ENCODE measurements at regions not wholly inside any gene's neighbourhood (a gene's known extent, or its start where the extent isn't known, plus 50 kb on each side); places are given as distances from the start of the nearest gene placed in this dataset.

DNA sequence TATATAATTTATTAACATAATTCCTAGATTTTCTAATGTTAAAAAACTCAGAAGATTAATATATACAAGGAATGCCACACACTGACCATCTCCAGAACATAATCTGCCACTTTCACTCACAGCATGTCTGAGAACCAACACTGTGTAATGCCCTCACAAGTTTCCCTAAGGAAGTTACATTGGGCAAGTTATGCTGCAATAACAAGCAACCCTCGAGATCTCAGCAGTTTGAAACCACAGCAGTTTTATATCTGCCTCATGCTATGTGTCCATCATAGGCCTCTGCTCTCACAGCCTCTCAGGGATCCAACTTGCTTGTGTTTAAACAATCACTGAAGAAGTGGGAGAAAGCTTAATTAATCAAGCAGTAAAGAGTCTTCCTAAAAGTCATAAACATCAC lies 250.0 kb upstream of the SLC7A11 start:
- Histone ChIP-seq H3K27ac (ENCODE audit: insufficient read depth, low read depth, low read length) (no peak overlapping the region), H3K4me1 (ENCODE audit: control insufficient read depth, extremely low read depth, insufficient read depth, low read length) (no peaks in the 10 kb centered on the region), H4K20me1 (replicated peaks; ENCODE audit: control insufficient read depth, extremely low read depth, insufficient read depth, low read length) (no peaks in the 10 kb centered on the region), H2AFZ (ENCODE audit: low read depth, low read length) (no peak overlapping the region), H3K79me2 (ENCODE audit: control insufficient read depth, insufficient read depth, low read length) (no peaks in the 10 kb centered on the region), H3K4me2 (ENCODE audit: insufficient read depth, low read length) (no peak overlapping the region), H3K4me3 (replicated peaks in 1 of 3; ENCODE audit: insufficient read depth in 1 of 3, low read depth in 1 of 3, low read length in 3 of 3) (no peak overlapping the region), H3K9ac (replicated peaks; ENCODE audit: extremely low read depth, insufficient read depth, low read length) (no peak overlapping the region), H3K9me3 (replicated peaks; ENCODE audit: control insufficient read depth, insufficient read depth, low read length) (no peaks in the 10 kb centered on the region), H3K27me3 (ENCODE audit: control insufficient read depth in 2 of 2, insufficient read depth in 2 of 2, low read length in 2 of 2) (no peaks in the 10 kb centered on the region), H3K9me1 (replicated peaks; ENCODE audit: control insufficient read depth, extremely low read depth, insufficient read depth, low read length) (no peaks in the 10 kb centered on the region), H3K36me3 (ENCODE audit: control insufficient read depth in 2 of 2, extremely low read depth in 1 of 2, insufficient read depth in 2 of 2, low read length in 2 of 2) (no peaks in the 10 kb centered on the region)
- ChIA-PET CTCF (interaction anchor here (0.9 to 2.3 kb wide), 2 partner anchors 16 to 379 kb away, joined by 3 to 8 read pairs; no protein-coding TSS in a partner anchor), POLR2A (no interaction called here)
- DNase-seq (ENCODE audit: low read depth, low spot score) (no peak), FAIRE-seq (no peak)
- intact Hi-C loops (cut with micrococcal nuclease) (no loop called here), dilution Hi-C loops (cut with MboI; ENCODE audit: extremely low pct_ligation_motif_present, low sequenced_read_pairs) (no loop called here)
- BruUV-seq (replicated peaks) = no TSS peak
- TF ChIP-seq, protein P1, sequence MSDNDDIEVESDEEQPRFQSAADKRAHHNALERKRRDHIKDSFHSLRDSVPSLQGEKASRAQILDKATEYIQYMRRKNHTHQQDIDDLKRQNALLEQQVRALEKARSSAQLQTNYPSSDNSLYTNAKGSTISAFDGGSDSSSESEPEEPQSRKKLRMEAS (IDR thresholded peaks at IDR 0.05; ENCODE audit: insufficient read depth, insufficient read length) = no peak
- TF ChIP-seq POLR2A (IDR thresholded peaks at IDR 0.05; ENCODE audit: low read depth, low read length) = no peak
- TF ChIP-seq EZH2 (IDR thresholded peaks at IDR 0.05; ENCODE audit: borderline replicate concordance, low read depth, low read length, severe bottlenecking) = no peak

- BruUV-seq (replicated peaks) = no TSS peak
- Histone ChIP-seq H3K4me2 (ENCODE audit: insufficient read depth, low read length) (no peak overlapping the region), H3K9me3 (replicated peaks; ENCODE audit: control insufficient read depth, insufficient read depth, low read length) (no peaks in the 10 kb centered on the region), H3K4me3 (replicated peaks in 1 of 3; ENCODE audit: insufficient read depth in 1 of 3, low read depth in 1 of 3, low read length in 3 of 3) (no peak overlapping the region), H3K27me3 (ENCODE audit: control insufficient read depth in 2 of 2, insufficient read depth in 2 of 2, low read length in 2 of 2) (no peaks in the 10 kb centered on the region), H3K27ac (ENCODE audit: insufficient read depth, low read depth, low read length) (no peak overlapping the region), H2AFZ (ENCODE audit: low read depth, low read length) (no peak overlapping the region), H3K4me1 (ENCODE audit: control insufficient read depth, extremely low read depth, insufficient read depth, low read length) (no peaks in the 10 kb centered on the region), H4K20me1 (replicated peaks; ENCODE audit: control insufficient read depth, extremely low read depth, insufficient read depth, low read length) (no peaks in the 10 kb centered on the region), H3K36me3 (ENCODE audit: control insufficient read depth in 2 of 2, extremely low read depth in 1 of 2, insufficient read depth in 2 of 2, low read length in 2 of 2) (no peaks in the 10 kb centered on the region), H3K9ac (replicated peaks; ENCODE audit: extremely low read depth, insufficient read depth, low read length) (no peak overlapping the region), H3K9me1 (replicated peaks; ENCODE audit: control insufficient read depth, extremely low read depth, insufficient read depth, low read length) (no peaks in the 10 kb centered on the region), H3K79me2 (ENCODE audit: control insufficient read depth, insufficient read depth, low read length) (no peaks in the 10 kb centered on the region)
- intact Hi-C loops (cut with micrococcal nuclease) = no loop called here
- no peak for DNase-seq (ENCODE audit: low read depth, low spot score)
- CTCF ChIA-PET = interaction anchor here (1.2 kb wide), 1 partner anchor 12 kb away, joined by 3 read pairs; no protein-coding TSS in a partner anchor
- dilution Hi-C loops (cut with MboI; ENCODE audit: extremely low pct_ligation_motif_present, low sequenced_read_pairs) = no loop called here
- FAIRE-seq = no peak
- TF ChIP-seq JUN (IDR thresholded peaks at IDR 0.05; ENCODE audit: borderline replicate concordance, insufficient read depth, insufficient read length, low read depth) (no peak), MYC (IDR thresholded peaks at IDR 0.05; ENCODE audit: low read depth, low read length) (no peak), GATA2 (IDR thresholded peaks at IDR 0.05; ENCODE audit: insufficient read depth, insufficient read length, low read depth, low read length) (no peak), POLR2A (IDR thresholded peaks at IDR 0.05; ENCODE audit: low read depth, low read length) (no peak), FOS (IDR thresholded peaks at IDR 0.05; ENCODE audit: borderline replicate concordance, insufficient read depth, low read length) (no peak), CTCF (IDR thresholded peaks at IDR 0.05; ENCODE audit: extremely low read depth in 1 of 2, insufficient read depth in 1 of 2, low read depth in 1 of 2, low read length in 2 of 2) (no peak), POLR2AphosphoS5 (IDR thresholded peaks at IDR 0.05; ENCODE audit: insufficient read depth, low read depth, low read length) (no peak), EZH2 (IDR thresholded peaks at IDR 0.05; ENCODE audit: borderline replicate concordance, low read depth, low read length, severe bottlenecking) (no peak)
- TF ChIP-seq, protein P1 (IDR thresholded peaks at IDR 0.05; ENCODE audit: insufficient read depth, insufficient read length) = no peak
- POLR2A ChIA-PET = no interaction called here
Measured at GRCh38 chr4:138488533-138488932, 246.4 kb upstream of the SLC7A11 start.
